ENCODE measurements at regions not wholly inside any gene's neighbourhood (a gene's known extent, or its start where the extent isn't known, plus 50 kb on each side); places are given as distances from the start of the nearest gene placed in this dataset.
"Not testable (repeated sequence)": the region's sequence is repeated elsewhere in the genome, so short reads cannot be mapped to it uniquely, and the experiment has no call there.

DNA sequence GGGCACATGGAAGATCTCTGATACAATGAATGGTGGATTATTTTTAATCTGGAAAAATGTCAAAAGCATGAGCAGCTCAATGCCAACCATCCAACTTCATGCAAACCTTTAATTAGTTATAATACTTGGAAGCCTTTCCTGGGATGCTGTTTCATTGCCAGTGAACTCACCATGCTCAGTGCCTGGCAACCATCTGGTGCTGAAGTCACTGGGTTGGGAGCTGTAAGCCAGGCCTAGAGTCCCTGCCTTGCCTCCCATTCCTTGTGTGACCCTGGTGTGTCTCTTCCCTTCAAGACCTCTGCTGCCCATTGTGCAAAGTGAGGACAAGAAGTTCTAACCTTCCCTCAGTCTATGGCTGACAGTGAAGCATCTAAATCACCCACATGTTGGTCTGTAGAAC, 458.7 kb downstream of the RNF144A start:
- POLR2A ChIA-PET = no interaction called here

DNA sequence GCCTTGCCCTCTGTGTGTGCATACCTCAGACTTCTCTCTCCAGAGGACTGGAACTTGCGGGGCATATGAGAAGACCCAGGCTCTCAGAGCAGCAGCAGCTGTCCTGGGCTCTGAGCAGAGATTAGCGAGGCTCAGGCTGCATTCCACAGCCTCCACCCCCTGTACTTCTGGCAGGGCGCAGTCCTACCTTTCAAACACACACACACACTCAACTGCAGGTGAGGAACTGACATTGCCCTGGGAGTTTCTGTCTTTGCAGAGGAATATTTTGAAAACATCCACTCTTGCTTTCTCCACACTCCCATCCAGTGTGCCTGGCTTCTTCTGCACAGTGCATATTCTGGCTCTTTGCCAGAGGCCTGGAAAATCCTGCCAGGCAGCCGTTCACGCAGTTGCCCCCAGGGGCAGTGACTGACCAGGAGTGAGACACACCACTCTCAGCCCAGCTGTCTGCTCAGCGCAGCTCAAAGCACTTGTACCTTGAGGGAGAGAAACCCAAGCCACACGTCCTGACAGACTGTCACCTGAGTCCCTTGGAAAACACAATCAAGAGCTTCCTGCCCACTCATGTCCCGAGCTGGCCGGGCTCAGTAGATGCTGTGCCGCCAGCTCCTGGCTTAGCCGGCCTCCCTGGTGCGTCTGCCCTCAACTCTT, 460.8 kb downstream of the RNF144A start:
- CTCF ChIA-PET = no interaction called here
- DNase-seq (ENCODE audit: extremely low spot score) = no peak
- POLR2A ChIA-PET = no interaction called here
- TF ChIP-seq CTCF (IDR thresholded peaks at IDR 0.05; ENCODE audit: control extremely low read depth, extremely low read depth, low read depth, missing control alignments) = no peak

More for the DNA sequence above, 458.7 kb downstream of the RNF144A start:
- no peak for TF ChIP-seq CTCF (IDR thresholded peaks at IDR 0.05; ENCODE audit: control extremely low read depth, extremely low read depth, low read depth, missing control alignments)
- DNase-seq (ENCODE audit: extremely low spot score) = no peak
- CTCF ChIA-PET = no interaction called here

GRCh38 chr2:7378591-7378990, 461.4 kb downstream of the RNF144A start:
- CTCF ChIA-PET = no interaction called here
- DNase-seq (ENCODE audit: extremely low spot score) = no peak
- POLR2A ChIA-PET = no interaction called here
- TF ChIP-seq CTCF (IDR thresholded peaks at IDR 0.05; ENCODE audit: control extremely low read depth, extremely low read depth, low read depth, missing control alignments) = no peak

GRCh38 chr2:7379799-7380198, 462.6 kb downstream of the RNF144A start:
- no peak for TF ChIP-seq CTCF (IDR thresholded peaks at IDR 0.05; ENCODE audit: control extremely low read depth, extremely low read depth, low read depth, missing control alignments)
- ChIA-PET CTCF (no interaction called here), POLR2A (no interaction called here)
- DNase-seq (ENCODE audit: extremely low spot score) = no peak

GRCh38 chr2:7384773-7385349, 467.6 kb downstream of the RNF144A start:
- POLR2A ChIA-PET = no interaction called here
- CTCF ChIA-PET = interaction anchor here (1.3 kb wide), 2 partner anchors 9 to 10 kb away, joined by 3 to 4 read pairs; no protein-coding TSS in a partner anchor
- TF ChIP-seq CTCF (IDR thresholded peaks at IDR 0.05; ENCODE audit: control extremely low read depth, extremely low read depth, low read depth, missing control alignments) = no peak
- no peak for DNase-seq (ENCODE audit: extremely low spot score)

- DNase-seq (ENCODE audit: extremely low spot score); POLR2A ChIA-PET: not testable (repeated sequence)
Observed at GRCh38 chr2:7390311-7390710, 473.1 kb downstream of the RNF144A start.

GRCh38 chr2:7392076-7392787, 475.0 kb downstream of the RNF144A start:
- ChIA-PET POLR2A (no interaction called here), CTCF (no interaction called here)
- no peak for TF ChIP-seq CTCF (IDR thresholded peaks at IDR 0.05; ENCODE audit: control extremely low read depth, extremely low read depth, low read depth, missing control alignments)
- DNase-seq (ENCODE audit: extremely low spot score) = no peak

More at GRCh38 chr2:7390311-7390710, 473.1 kb downstream of the RNF144A start:
- CTCF ChIA-PET = not testable (repeated sequence)
